ENCODE measurements at regions not wholly inside any gene's neighbourhood (a gene's known extent, or its start where the extent isn't known, plus 50 kb on each side); places are given as distances from the start of the nearest gene placed in this dataset.

- no peaks in the 10 kb centered on the region for H3K27me3 ChIP-seq (ENCODE audit: insufficient read depth, low read length)
- H3K9ac ChIP-seq (ENCODE audit: low read depth, low read length): no peak overlapping the region
- H3K4me1 ChIP-seq (ENCODE audit: insufficient read depth, low read length): no peaks in the 10 kb centered on the region
- no peaks in the 10 kb centered on the region for H3K36me3 ChIP-seq (ENCODE audit: insufficient read depth, low read length)
- no peak overlapping the region for H3K27ac ChIP-seq (ENCODE audit: low read depth, low read length)
- no peaks in the 10 kb centered on the region for H3K9me3 ChIP-seq (ENCODE audit: insufficient read depth, low read depth, low read length)
- no peak overlapping the region for H3K4me3 ChIP-seq (ENCODE audit: low read length)
These were observed 49.9 kb upstream of the SLC4A4 start for GRCh38 chr4:71288875-71289274.
